ENCODE measurements at regions not wholly inside any gene's neighbourhood (a gene's known extent, or its start where the extent isn't known, plus 50 kb on each side); places are given as distances from the start of the nearest gene placed in this dataset.

DNA sequence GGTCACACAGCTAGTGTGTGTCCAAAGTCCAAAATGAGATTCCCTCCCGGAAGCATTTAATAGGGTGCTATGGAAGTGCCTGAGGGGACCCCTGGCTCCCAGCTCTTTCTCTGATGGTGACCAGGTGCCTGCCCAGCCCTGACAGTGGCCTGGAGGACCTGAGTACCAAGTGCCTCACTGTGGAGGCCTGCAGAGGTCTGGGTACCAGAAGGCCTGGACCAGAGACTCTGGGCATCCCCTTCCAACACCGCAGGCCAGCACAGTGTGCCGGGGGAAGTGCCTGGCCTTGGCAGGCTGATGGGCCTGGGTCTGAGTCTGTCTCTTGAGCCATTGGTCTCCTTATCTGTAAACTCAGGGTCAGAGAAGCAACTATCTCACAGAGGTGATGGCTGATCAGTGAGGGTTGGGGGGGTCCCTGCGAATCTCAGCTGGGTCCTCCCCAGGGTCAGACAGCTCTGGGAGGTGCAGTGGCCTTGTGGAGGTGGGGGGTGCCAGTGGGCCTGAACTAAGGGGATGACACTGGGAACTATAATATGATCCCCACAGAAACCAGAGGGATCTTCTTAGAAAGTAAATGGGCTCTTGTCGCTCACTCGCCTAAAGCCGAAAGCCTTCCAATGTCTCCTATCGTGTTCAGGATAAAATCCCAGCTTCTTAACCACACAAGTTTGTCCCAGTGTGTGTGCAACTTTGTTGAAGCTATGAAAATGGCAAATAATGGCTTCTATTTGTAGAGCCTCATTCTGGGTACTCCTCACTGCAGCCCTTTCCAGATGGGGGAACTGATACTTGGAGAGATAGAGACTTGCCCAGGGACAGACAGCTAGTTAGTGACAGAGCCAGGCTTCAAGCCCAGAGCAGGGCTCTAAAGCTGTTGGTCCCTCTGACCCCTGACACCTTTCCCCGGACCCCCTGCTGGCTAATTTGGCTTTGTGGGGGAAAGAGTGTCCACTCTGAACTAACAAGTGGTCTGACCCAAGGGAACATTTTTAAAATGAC is 225.1 kb downstream of the TFCP2L1 start:
- TF ChIP-seq EP300 (IDR thresholded peaks at IDR 0.05) (no peak), CTCF (IDR thresholded peaks at IDR 0.05) (no peak), POLR2AphosphoS5 (IDR thresholded peaks at IDR 0.05) (no peak)

All from upper lobe of left lung (tissue), 4 donors.